GM12891 (cell line): ENCODE measurements at regions not wholly inside any gene's neighbourhood (a gene's known extent, or its start where the extent isn't known, plus 50 kb on each side); places are given as distances from the start of the nearest gene placed in this dataset.

ENCODE experiments used
- POLR2AphosphoS5 ChIP-seq: IDR thresholded peaks from 2 replicates; pipeline ENCODE4 v1.6.1; 2011; ENCODE audit warnings: low read depth, low read length, control low read depth
- TAF1 ChIP-seq: IDR thresholded peaks from 2 replicates; pipeline ENCODE4 v1.6.1; 2011; ENCODE audit warnings: low read depth, low read length, control low read depth

- no peak for TF ChIP-seq POLR2AphosphoS5
- no peak for TF ChIP-seq TAF1
Measured at GRCh38 chr10:7069706-7070105, 341.1 kb downstream of the SFMBT2 start.
